HL-60 (cell line): ENCODE measurements at regions not wholly inside any gene's neighbourhood (a gene's known extent, or its start where the extent isn't known, plus 50 kb on each side); places are given as distances from the start of the nearest gene placed in this dataset.

Source experiments
- CTCF ChIP-seq: IDR thresholded peaks from one replicate; pipeline ENCODE4 v1.5.1; 2011; ENCODE audit warnings: low read length, control low read depth, inconsistent platforms; ENCODE audit not compliant: insufficient read depth
- POLR2AphosphoS5 ChIP-seq: IDR thresholded peaks from 2 replicates; pipeline ENCODE4 v1.6.1; 2012; ENCODE audit warnings: low read depth
- TF ChIP-seq, protein P1 (sequence below): IDR thresholded peaks from 2 replicates; pipeline ENCODE4 v1.6.1; 2012; ENCODE audit warnings: low read depth; ENCODE audit not compliant: insufficient replicate concordance

- TF ChIP-seq CTCF (no peak), POLR2AphosphoS5 (no peak)
- TF ChIP-seq, protein P1, sequence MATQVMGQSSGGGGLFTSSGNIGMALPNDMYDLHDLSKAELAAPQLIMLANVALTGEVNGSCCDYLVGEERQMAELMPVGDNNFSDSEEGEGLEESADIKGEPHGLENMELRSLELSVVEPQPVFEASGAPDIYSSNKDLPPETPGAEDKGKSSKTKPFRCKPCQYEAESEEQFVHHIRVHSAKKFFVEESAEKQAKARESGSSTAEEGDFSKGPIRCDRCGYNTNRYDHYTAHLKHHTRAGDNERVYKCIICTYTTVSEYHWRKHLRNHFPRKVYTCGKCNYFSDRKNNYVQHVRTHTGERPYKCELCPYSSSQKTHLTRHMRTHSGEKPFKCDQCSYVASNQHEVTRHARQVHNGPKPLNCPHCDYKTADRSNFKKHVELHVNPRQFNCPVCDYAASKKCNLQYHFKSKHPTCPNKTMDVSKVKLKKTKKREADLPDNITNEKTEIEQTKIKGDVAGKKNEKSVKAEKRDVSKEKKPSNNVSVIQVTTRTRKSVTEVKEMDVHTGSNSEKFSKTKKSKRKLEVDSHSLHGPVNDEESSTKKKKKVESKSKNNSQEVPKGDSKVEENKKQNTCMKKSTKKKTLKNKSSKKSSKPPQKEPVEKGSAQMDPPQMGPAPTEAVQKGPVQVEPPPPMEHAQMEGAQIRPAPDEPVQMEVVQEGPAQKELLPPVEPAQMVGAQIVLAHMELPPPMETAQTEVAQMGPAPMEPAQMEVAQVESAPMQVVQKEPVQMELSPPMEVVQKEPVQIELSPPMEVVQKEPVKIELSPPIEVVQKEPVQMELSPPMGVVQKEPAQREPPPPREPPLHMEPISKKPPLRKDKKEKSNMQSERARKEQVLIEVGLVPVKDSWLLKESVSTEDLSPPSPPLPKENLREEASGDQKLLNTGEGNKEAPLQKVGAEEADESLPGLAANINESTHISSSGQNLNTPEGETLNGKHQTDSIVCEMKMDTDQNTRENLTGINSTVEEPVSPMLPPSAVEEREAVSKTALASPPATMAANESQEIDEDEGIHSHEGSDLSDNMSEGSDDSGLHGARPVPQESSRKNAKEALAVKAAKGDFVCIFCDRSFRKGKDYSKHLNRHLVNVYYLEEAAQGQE: no peak
These were observed 292.6 kb upstream of the DAB2 start for GRCh38 chr5:39717176-39717897.
